ENCODE measurements at regions not wholly inside any gene's neighbourhood (a gene's known extent, or its start where the extent isn't known, plus 50 kb on each side); places are given as distances from the start of the nearest gene placed in this dataset.

DNA sequence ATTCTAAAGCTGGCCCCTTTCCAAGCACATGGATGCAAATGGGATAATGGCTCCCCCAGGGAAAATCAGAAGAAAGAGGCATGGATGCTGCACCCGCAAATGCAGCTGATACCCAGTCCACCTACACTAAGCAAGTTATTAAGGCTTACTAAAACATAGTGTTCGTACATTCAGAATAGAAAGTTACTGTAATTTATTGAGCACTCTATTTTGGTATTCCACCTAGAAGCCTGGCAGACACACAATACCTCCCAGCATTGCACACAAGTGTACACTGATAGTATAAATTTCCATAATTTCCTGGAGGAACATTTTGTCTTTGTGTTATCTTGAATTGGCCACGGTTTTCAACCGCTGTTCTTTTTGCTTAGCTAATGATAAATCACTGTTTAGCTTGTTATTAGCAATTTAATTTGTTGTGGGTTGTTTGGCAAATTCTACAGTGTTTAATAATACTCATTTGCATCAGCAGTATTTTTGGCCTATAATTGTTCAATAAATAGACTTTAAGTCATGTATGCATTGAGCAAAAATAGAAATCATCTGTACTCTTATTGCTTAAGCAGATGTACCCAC is 94.5 kb upstream of the MRI1 start:
- intact Hi-C loops (cut with micrococcal nuclease), result no loop called here
- Histone ChIP-seq H3K4me3 (no peak overlapping the region), H3K27me3 (ENCODE audit: low read depth) (no peaks in the 10 kb centered on the region), H3K36me3 (no peaks in the 10 kb centered on the region), H3K27ac (replicated peaks) (peak overlapping the region; percentile 67), H3K4me1 (peaks cover 17% of the 10 kb centered on the region), H3K9me3 (replicated peaks) (no peaks in the 10 kb centered on the region)
- TF ChIP-seq, protein P1, sequence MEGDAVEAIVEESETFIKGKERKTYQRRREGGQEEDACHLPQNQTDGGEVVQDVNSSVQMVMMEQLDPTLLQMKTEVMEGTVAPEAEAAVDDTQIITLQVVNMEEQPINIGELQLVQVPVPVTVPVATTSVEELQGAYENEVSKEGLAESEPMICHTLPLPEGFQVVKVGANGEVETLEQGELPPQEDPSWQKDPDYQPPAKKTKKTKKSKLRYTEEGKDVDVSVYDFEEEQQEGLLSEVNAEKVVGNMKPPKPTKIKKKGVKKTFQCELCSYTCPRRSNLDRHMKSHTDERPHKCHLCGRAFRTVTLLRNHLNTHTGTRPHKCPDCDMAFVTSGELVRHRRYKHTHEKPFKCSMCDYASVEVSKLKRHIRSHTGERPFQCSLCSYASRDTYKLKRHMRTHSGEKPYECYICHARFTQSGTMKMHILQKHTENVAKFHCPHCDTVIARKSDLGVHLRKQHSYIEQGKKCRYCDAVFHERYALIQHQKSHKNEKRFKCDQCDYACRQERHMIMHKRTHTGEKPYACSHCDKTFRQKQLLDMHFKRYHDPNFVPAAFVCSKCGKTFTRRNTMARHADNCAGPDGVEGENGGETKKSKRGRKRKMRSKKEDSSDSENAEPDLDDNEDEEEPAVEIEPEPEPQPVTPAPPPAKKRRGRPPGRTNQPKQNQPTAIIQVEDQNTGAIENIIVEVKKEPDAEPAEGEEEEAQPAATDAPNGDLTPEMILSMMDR (IDR thresholded peaks at IDR 0.05; ENCODE audit: borderline replicate concordance), result no peak
- DNase-seq, result no peak

DNA sequence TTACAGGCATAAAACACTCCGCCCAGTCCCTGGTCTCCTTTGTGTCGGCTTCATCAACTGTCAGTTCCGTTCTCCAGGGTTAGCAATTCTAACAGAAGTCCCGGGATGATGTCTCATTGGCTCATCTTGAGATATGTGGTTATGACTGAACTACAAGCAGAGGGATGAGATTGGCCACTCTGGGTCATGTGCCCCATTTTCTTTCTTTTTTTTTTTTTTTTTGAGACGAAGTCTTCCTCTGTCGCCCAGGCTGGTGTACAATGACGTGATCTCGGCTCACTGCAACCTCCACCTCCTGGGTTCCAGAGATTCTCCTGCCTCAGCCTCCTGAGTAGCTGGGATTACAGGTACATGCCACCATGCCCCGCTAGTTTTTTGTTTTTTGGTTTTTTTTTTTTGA is 95.4 kb upstream of the MRI1 start:
- no peak overlapping the region for H3K4me3 ChIP-seq
- peaks cover 17% of the 10 kb centered on the region for H3K4me1 ChIP-seq
- TF ChIP-seq, protein P1 (IDR thresholded peaks at IDR 0.05; ENCODE audit: borderline replicate concordance), result no peak
- intact Hi-C loops (cut with micrococcal nuclease), result no loop called here
- H3K27me3 ChIP-seq (ENCODE audit: low read depth), result no peaks in the 10 kb centered on the region
- no peak overlapping the region for H3K27ac ChIP-seq (replicated peaks)
- DNase-seq, result no peak
- no peaks in the 10 kb centered on the region for H3K9me3 ChIP-seq (replicated peaks)
- H3K36me3 ChIP-seq, result no peaks in the 10 kb centered on the region

DNA sequence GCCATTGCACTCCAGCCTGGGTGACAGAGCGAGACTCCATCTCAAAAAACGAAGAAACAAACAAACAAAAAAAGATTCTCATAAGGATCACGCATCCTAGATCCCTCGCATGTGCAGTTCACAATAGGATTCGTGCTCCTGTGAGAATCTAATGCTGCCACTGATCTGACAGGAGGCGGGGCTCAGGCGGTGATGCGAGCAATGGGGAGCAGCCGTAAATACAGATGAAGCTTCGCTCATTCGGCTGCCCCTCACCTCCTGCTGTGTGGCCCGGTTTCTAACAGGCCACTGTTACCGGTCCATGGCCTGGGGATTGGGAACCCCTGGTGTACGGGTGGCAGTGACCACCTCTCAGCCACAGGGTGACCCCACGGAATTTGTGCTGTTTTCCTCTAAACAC is 98.2 kb upstream of the MRI1 start:
- no peak overlapping the region for H3K27ac ChIP-seq (replicated peaks)
- no peaks in the 10 kb centered on the region for H3K9me3 ChIP-seq (replicated peaks)
- no peaks in the 10 kb centered on the region for H3K27me3 ChIP-seq (ENCODE audit: low read depth)
- intact Hi-C loops (cut with micrococcal nuclease), result no loop called here
- no peaks in the 10 kb centered on the region for H3K36me3 ChIP-seq
- no peak for DNase-seq
- TF ChIP-seq, protein P1 (IDR thresholded peaks at IDR 0.05; ENCODE audit: borderline replicate concordance), result no peak
- no peak overlapping the region for H3K4me3 ChIP-seq
- peaks cover 17% of the 10 kb centered on the region for H3K4me1 ChIP-seq

- no peaks in the 10 kb centered on the region for H3K27me3 ChIP-seq (ENCODE audit: low read depth)
- no peaks in the 10 kb centered on the region for H3K36me3 ChIP-seq
- peaks cover 10% of the 10 kb centered on the region for H3K4me1 ChIP-seq
- no peak overlapping the region for H3K27ac ChIP-seq (replicated peaks)
- H3K9me3 ChIP-seq (replicated peaks), result no peaks in the 10 kb centered on the region
- intact Hi-C loops (cut with micrococcal nuclease), result no loop called here
- DNase-seq, result no peak
- H3K4me3 ChIP-seq, result no peak overlapping the region
- TF ChIP-seq, protein P1 (IDR thresholded peaks at IDR 0.05; ENCODE audit: borderline replicate concordance), result no peak
Observed at GRCh38 chr19:13665125-13665905, 99.0 kb upstream of the MRI1 start.

GRCh38 chr19:13652810-13653590 is 111.3 kb upstream of the MRI1 start:
- peaks cover 26% of the 10 kb centered on the region for H3K27me3 ChIP-seq (ENCODE audit: low read depth)
- intact Hi-C loops (cut with micrococcal nuclease), result no loop called here
- H3K9me3 ChIP-seq (replicated peaks), result no peaks in the 10 kb centered on the region
- no peaks in the 10 kb centered on the region for H3K4me1 ChIP-seq
- DNase-seq, result no peak
- H3K27ac ChIP-seq (replicated peaks), result no peak overlapping the region
- no peak overlapping the region for H3K4me3 ChIP-seq
- TF ChIP-seq, protein P1 (IDR thresholded peaks at IDR 0.05; ENCODE audit: borderline replicate concordance), result no peak
- H3K36me3 ChIP-seq, result no peaks in the 10 kb centered on the region

Measured in left ventricle myocardium inferior (tissue), 1 donor.